Gastrocnemius medialis (tissue), 4 donors: ENCODE measurements at regions not wholly inside any gene's neighbourhood (a gene's known extent, or its start where the extent isn't known, plus 50 kb on each side); places are given as distances from the start of the nearest gene placed in this dataset.

Experiments
- ATAC-seq, 2 donors: fragments of 150-250 bp; one replicate each; pipeline ENCODE4 v1.9.1; 2016
- DNase-seq, 2 donors: peaks; one replicate each; pipeline ENCODE4 v3.0.0-alpha.2; 2019
- H3K27ac ChIP-seq, 4 donors: fragments of 200-600 bp; sonication (generic); 1 replicate in 1 of 4; 2 replicates in 3 of 4; pipeline ENCODE4 v1.5.1; 2016 to 2018; ENCODE audit warnings: mild to moderate bottlenecking in 2 of 4, moderate library complexity in 1 of 4
- H3K27me3 ChIP-seq, 3 donors: fragments of 200-600 bp; sonication (generic) in 2 of 3; 1 replicate in 1 of 3; 2 replicates in 2 of 3; pipeline versions ENCODE4 v1.5.1 to v1.6.0; 2016 to 2019; ENCODE audit warnings: mild to moderate bottlenecking in 1 of 3, moderate library complexity in 1 of 3
- H3K36me3 ChIP-seq, 2 donors: fragments of 200-600 bp; sonication (generic) in 1 of 2; one replicate each; pipeline ENCODE4 v1.5.1; 2017 to 2018
- H3K4me1 ChIP-seq, 2 donors: fragments of 200-600 bp; sonication (generic) in 1 of 2; one replicate each; pipeline ENCODE4 v1.5.1; 2016 to 2017; ENCODE audit warnings: mild to moderate bottlenecking in 2 of 2
- H3K4me3 ChIP-seq, 4 donors: fragments of 200-600 bp; sonication (generic) in 3 of 4; 1 replicate in 1 of 4; 2 replicates in 3 of 4; pipeline ENCODE4 v1.5.1; 2016 to 2019; ENCODE audit warnings: mild to moderate bottlenecking in 2 of 4
- H3K9me3 ChIP-seq, 3 donors: fragments of 200-600 bp; sonication (generic) in 2 of 3; 1 replicate in 1 of 3; 2 replicates in 2 of 3; pipeline ENCODE4 v1.5.1; 2016 to 2019
- POLR2A ChIP-seq, 2 donors: fragments of 450-650 bp; IDR thresholded peaks; one replicate each; pipeline ENCODE4 v1.6.1; 2017; ENCODE audit warnings: antibody characterized with exemption in 2 of 2, mild to moderate bottlenecking in 2 of 2, moderate library complexity in 2 of 2
- in situ Hi-C, 4 donors: fragments of 200-750 bp; cut with MboI; loops; one replicate each; pipeline versions ENCODE4 v1.15.0 to v1.8.0; 2017; ENCODE audit warnings: low sequenced_read_pairs in 4 of 4
- intact Hi-C: fragments of 100-400 bp; cut with DNase I; formaldehyde crosslinking; loops from one replicate; pipeline ENCODE4 v1.15.1; 2023; ENCODE audit warnings: low total_unique reads
- TF ChIP-seq, protein P1 (sequence below), 5 experiments: fragments of 450-650 bp in 3 of 5; fragments of 200-600 bp in 2 of 5; sonication (generic) in 2 of 5; IDR thresholded peaks in 4 of 5; conservative IDR thresholded peaks in 1 of 5; 1 replicate in 4 of 5; 2 replicates in 1 of 5; pipeline ENCODE4 v1.5.1; 2016 to 2019; ENCODE audit warnings: antibody characterized with exemption in 5 of 5, mild to moderate bottlenecking in 3 of 5, moderate library complexity in 3 of 5

DNA sequence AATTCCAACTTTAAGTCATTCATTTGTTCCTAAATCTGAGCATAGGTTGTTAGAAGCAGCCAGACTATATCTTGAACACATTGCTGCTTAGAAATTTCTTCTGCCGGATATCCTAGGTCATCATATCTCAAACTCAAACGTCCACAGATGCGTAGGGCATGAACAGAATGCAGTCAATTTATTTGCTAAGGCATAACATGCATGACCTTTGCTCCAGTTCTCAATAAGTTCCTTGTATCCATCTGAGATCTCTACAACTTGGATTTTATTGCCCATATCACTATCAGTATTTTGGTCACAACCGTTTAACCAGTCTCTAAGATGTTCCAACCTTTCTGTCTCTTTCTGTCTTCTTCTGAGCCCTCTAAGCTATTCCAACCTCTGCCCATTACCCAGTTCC is 210.9 kb upstream of the MANEA start:
- no peak overlapping the region for H3K4me3 ChIP-seq
- intact Hi-C loops, result no loop called here
- H3K27ac ChIP-seq, result no peak overlapping the region
- in situ Hi-C loops, result no loop called here
- no peaks in the 10 kb centered on the region for H3K4me1 ChIP-seq
- H3K27me3 ChIP-seq, result no peaks in the 10 kb centered on the region
- no peak for ATAC-seq
- no peaks in the 10 kb centered on the region for H3K36me3 ChIP-seq
- DNase-seq, result no peak
- TF ChIP-seq POLR2A (IDR thresholded peaks at IDR 0.05), result no peak
- TF ChIP-seq, protein P1, sequence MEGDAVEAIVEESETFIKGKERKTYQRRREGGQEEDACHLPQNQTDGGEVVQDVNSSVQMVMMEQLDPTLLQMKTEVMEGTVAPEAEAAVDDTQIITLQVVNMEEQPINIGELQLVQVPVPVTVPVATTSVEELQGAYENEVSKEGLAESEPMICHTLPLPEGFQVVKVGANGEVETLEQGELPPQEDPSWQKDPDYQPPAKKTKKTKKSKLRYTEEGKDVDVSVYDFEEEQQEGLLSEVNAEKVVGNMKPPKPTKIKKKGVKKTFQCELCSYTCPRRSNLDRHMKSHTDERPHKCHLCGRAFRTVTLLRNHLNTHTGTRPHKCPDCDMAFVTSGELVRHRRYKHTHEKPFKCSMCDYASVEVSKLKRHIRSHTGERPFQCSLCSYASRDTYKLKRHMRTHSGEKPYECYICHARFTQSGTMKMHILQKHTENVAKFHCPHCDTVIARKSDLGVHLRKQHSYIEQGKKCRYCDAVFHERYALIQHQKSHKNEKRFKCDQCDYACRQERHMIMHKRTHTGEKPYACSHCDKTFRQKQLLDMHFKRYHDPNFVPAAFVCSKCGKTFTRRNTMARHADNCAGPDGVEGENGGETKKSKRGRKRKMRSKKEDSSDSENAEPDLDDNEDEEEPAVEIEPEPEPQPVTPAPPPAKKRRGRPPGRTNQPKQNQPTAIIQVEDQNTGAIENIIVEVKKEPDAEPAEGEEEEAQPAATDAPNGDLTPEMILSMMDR (IDR thresholded peaks at IDR 0.05 in 4 of 5, conservative IDR thresholded peaks at IDR 0.05 in 1 of 5), result no peak
- no peaks in the 10 kb centered on the region for H3K9me3 ChIP-seq

DNA sequence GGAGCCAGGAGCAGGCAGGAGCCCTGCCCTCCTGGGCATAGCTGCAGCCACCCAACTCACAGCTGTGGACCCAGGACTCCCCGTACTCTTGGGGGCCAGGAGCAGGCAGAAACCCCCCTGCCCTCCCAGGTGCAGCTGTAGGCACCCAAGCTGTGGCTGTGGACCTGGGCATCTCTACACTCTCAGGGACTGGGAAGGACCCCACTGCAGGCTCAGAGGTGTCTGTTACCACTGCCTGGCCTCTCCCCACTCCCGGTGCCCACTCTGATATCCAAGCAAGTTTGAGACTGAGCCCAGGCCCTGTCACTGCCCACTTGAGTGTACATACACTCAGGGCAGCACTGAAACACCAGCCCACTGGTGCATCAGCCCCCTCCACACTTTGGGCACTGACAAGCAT is 193.5 kb upstream of the MANEA start:
- intact Hi-C loops (no loop called here), in situ Hi-C loops (no loop called here)
- Histone ChIP-seq H3K4me3 (no peak overlapping the region), H3K4me1 (no peaks in the 10 kb centered on the region), H3K36me3 (no peaks in the 10 kb centered on the region), H3K27me3 (no peaks in the 10 kb centered on the region), H3K9me3 (no peaks in the 10 kb centered on the region), H3K27ac (no peak overlapping the region)
- DNase-seq (no peak), ATAC-seq (no peak)
- TF ChIP-seq, protein P1 (IDR thresholded peaks at IDR 0.05 in 4 of 5, conservative IDR thresholded peaks at IDR 0.05 in 1 of 5), result no peak

DNA sequence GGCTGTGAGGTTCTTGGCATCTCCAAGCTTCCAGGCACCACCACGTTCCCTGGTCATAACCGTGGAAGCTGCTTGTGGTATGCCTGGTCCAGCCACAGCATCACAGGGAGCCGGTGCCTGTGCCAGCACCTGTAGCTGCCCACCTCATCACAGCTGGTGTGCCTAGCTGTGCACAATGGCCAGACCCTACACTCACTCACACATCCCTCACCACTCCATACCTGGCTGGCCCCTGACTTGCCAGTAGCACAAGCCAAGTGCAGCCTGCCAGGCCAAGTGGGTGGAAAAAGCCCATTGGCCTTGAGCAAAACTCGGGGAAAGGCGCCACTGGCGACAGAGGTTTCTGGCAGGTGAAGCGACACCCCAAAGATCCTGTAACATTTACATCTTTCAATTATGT is 192.3 kb upstream of the MANEA start:
- Histone ChIP-seq H3K36me3 (no peaks in the 10 kb centered on the region), H3K4me1 (no peaks in the 10 kb centered on the region), H3K4me3 (no peak overlapping the region), H3K27ac (no peak overlapping the region), H3K27me3 (no peaks in the 10 kb centered on the region), H3K9me3 (no peaks in the 10 kb centered on the region)
- in situ Hi-C loops, result no loop called here
- intact Hi-C loops, result no loop called here
- no peak for DNase-seq
- TF ChIP-seq, protein P1 (IDR thresholded peaks at IDR 0.05 in 4 of 5, conservative IDR thresholded peaks at IDR 0.05 in 1 of 5), result no peak
- no peak for TF ChIP-seq POLR2A (IDR thresholded peaks at IDR 0.05)
- ATAC-seq, result no peak

DNA sequence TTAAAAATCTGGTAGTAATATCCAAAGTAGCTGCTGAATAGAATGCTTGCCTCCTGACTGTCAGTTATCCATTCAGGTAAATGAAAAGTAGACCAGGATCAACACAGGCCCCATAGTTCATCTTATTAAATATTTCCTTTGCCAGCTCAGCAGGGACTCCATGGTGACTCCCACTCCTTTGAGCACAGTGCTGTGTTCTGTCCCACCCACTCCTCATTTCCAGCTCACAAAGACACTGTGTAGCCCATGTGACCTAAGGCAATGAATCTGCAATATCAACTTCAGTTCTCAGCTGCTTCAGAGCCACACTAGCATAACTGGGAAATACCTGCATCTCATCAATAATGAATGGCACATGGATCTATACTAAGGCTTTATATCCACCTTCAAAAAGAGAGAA is 189.5 kb upstream of the MANEA start:
- H3K27me3 ChIP-seq, result no peaks in the 10 kb centered on the region
- in situ Hi-C loops (no loop called here), intact Hi-C loops (no loop called here)
- DNase-seq, result no peak
- ATAC-seq, result no peak
- no peak overlapping the region for H3K4me3 ChIP-seq
- no peak overlapping the region for H3K27ac ChIP-seq
- no peak for TF ChIP-seq POLR2A (IDR thresholded peaks at IDR 0.05)
- TF ChIP-seq, protein P1 (IDR thresholded peaks at IDR 0.05 in 4 of 5, conservative IDR thresholded peaks at IDR 0.05 in 1 of 5), result no peak
- H3K36me3 ChIP-seq, result no peaks in the 10 kb centered on the region
- no peaks in the 10 kb centered on the region for H3K4me1 ChIP-seq
- no peaks in the 10 kb centered on the region for H3K9me3 ChIP-seq

DNA sequence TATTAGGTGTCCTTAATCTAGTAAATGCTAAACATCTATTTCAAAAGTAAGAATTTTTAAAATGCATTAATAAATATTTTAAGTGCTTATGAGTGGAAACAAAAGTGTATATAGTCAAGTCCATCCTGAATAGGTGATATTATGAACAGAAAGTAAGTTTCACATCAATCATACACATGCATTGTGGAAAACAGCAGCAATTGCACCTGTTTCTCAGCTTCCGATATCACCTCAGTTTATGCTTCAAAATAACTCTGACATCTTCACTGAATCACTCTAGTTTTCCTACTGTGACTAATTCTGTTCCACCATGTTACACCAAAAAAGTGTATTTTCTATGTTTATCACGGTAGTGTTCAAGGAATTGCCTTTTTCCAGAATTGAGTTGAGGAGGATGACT is 172.6 kb upstream of the MANEA start:
- in situ Hi-C loops, result no loop called here

More for the DNA sequence above, 172.6 kb upstream of the MANEA start:
- no peaks in the 10 kb centered on the region for H3K36me3 ChIP-seq
- no peaks in the 10 kb centered on the region for H3K9me3 ChIP-seq
- H3K4me3 ChIP-seq, result no peak overlapping the region
- TF ChIP-seq POLR2A (IDR thresholded peaks at IDR 0.05), result no peak
- TF ChIP-seq, protein P1 (IDR thresholded peaks at IDR 0.05 in 4 of 5, conservative IDR thresholded peaks at IDR 0.05 in 1 of 5), result no peak
- H3K27ac ChIP-seq, result no peak overlapping the region
- DNase-seq (no peak), ATAC-seq (no peak)
- no peaks in the 10 kb centered on the region for H3K4me1 ChIP-seq
- intact Hi-C loops, result no loop called here
- H3K27me3 ChIP-seq, result no peaks in the 10 kb centered on the region
